ENCODE measurements at regions not wholly inside any gene's neighbourhood (a gene's known extent, or its start where the extent isn't known, plus 50 kb on each side); places are given as distances from the start of the nearest gene placed in this dataset.
"Not testable (repeated sequence)": the region's sequence is repeated elsewhere in the genome, so short reads cannot be mapped to it uniquely, and the experiment has no call there.

DNA sequence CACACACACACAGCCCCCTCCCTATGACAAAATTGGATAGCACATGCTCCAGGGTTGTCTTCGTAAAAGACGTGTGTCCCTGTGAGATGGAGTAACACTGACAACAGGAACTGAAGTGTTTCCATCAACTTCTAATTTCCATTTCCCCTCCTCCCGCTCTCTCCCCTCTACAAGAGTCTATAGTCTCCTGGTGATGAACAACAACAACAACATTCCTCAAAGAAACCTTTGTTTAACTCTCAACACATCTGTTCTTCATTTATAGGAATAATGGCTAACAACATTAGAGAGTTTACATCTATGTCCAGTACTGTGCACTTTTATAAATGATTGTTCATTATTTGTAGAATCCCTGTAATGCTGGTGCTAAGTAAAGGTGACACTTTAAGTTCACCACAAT lies 205.8 kb upstream of the SSTR4 start:
- no peak for DNase-seq (ENCODE audit: low read depth)
- H3K4me3 ChIP-seq (ENCODE audit: low read depth, low read length) = no peak overlapping the region
- in situ Hi-C loops (cut with HindIII; ENCODE audit: low sequenced_read_pairs) = no loop called here
- TF ChIP-seq, protein P1, sequence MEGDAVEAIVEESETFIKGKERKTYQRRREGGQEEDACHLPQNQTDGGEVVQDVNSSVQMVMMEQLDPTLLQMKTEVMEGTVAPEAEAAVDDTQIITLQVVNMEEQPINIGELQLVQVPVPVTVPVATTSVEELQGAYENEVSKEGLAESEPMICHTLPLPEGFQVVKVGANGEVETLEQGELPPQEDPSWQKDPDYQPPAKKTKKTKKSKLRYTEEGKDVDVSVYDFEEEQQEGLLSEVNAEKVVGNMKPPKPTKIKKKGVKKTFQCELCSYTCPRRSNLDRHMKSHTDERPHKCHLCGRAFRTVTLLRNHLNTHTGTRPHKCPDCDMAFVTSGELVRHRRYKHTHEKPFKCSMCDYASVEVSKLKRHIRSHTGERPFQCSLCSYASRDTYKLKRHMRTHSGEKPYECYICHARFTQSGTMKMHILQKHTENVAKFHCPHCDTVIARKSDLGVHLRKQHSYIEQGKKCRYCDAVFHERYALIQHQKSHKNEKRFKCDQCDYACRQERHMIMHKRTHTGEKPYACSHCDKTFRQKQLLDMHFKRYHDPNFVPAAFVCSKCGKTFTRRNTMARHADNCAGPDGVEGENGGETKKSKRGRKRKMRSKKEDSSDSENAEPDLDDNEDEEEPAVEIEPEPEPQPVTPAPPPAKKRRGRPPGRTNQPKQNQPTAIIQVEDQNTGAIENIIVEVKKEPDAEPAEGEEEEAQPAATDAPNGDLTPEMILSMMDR (IDR thresholded peaks at IDR 0.05; ENCODE audit: low read depth, low read length, missing control alignments) = no peak

DNA sequence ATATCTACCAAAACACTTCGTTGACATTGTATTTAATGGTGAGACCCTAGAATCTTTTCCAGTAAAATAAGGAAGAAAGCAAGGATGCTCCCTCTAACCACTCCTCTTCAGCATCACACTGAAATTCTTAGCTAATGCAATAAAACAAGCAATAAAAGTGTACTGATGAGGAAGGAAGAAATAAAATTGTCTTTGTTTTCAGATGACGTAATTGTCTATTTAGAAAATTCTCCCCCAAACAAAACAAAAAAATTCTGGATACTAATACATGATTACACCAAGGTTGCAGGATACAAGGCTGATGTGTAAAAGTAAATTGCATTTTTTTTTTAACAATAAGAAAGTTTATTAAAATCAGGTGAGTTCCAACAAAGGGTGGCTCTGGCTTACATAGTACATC lies 205.0 kb upstream of the SSTR4 start:
- no peak for DNase-seq (ENCODE audit: low read depth)
- H3K4me3 ChIP-seq (ENCODE audit: low read depth, low read length) = no peak overlapping the region
- TF ChIP-seq, protein P1 (IDR thresholded peaks at IDR 0.05; ENCODE audit: low read depth, low read length, missing control alignments) = no peak
- in situ Hi-C loops (cut with HindIII; ENCODE audit: low sequenced_read_pairs) = no loop called here

DNA sequence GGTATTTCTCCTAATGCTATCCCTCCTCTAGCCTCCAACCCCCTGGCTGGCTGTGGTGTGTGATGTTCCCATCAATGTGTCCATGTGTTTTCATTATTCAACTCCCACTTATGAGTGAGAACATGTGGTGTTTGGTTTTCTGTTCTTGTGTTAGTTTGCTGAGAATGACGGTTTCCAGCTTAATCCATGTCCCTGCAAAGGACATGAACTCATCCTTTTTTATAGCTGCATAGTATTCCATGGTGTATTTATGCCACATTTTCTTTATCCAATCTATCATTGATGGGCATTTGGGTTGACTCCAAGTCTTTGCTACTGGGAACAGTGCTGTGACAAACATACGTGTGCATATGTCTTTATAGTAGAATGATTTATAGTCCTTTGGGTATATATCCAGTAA lies 204.4 kb upstream of the SSTR4 start:
- H3K4me3 ChIP-seq (ENCODE audit: low read depth, low read length); in situ Hi-C loops (cut with HindIII; ENCODE audit: low sequenced_read_pairs): not testable (repeated sequence)

GRCh38 chr20:22833851-22834250 lies 201.3 kb upstream of the SSTR4 start:
- TF ChIP-seq, protein P1 (IDR thresholded peaks at IDR 0.05; ENCODE audit: low read depth, low read length, missing control alignments) = no peak
- in situ Hi-C loops (cut with HindIII; ENCODE audit: low sequenced_read_pairs) = no loop called here
- H3K4me3 ChIP-seq (ENCODE audit: low read depth, low read length) = no peak overlapping the region
- DNase-seq (ENCODE audit: low read depth) = no peak

More for the DNA sequence above, 204.4 kb upstream of the SSTR4 start:
- DNase-seq (ENCODE audit: low read depth) = not testable (repeated sequence)

DNA sequence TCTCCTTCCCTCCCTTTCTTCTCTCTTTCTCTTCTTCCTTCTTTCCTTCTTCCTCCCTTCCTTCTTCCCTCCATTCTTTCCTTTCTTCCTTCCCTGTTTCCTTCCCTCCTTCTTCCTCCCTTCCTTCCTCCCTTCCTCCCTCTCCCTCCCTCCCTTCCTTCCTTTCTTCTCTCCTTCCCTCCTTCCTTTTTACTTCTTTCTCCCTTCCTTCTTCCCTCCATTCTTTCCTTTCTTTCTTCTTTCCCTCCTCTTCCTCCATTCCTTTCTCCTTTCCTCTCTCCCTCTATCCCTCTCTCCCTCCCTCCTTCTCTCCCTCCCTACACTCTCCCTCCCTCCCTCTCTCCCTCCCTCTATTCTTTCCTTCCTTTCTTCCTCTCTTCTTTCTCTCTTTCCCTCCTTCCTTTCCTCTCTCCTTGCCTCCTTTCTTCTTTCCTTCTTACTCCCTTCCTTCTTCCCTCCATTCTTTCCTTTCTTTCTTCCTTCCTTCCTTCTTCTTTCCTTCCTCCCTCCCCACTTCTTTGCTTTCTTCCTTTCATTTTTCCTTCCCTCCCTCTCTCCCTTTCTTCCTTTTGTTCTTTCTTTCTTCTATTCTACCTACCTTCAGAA lies 200.4 kb upstream of the SSTR4 start:
- DNase-seq (ENCODE audit: low read depth) = no peak
- no peak overlapping the region for H3K4me3 ChIP-seq (ENCODE audit: low read depth, low read length)
- in situ Hi-C loops (cut with HindIII; ENCODE audit: low sequenced_read_pairs) = no loop called here
- TF ChIP-seq, protein P1 (IDR thresholded peaks at IDR 0.05; ENCODE audit: low read depth, low read length, missing control alignments) = no peak

GRCh38 chr20:22836211-22836610 lies 198.9 kb upstream of the SSTR4 start:
- no peak overlapping the region for H3K4me3 ChIP-seq (ENCODE audit: low read depth, low read length)
- TF ChIP-seq, protein P1 (IDR thresholded peaks at IDR 0.05; ENCODE audit: low read depth, low read length, missing control alignments) = no peak
- in situ Hi-C loops (cut with HindIII; ENCODE audit: low sequenced_read_pairs) = no loop called here
- no peak for DNase-seq (ENCODE audit: low read depth)

DNA sequence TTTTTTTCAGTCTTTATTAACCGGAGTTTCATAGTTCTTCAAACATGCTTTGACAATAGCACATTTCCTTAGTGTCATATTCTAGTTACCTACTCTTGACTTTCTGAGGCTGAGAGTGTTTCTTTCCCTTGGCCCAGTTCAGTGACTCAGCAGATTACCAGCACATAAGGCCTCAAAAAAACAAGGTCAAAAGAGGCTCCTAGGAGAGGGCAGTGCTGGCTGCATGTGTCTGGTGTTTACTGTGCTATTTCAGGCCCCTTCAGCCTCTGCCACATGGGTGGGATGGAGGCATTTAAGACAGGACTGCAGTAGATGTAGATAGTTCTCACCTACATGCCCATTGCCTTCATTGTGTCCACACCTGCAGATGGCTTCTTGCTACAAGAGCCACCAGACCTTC lies 198.2 kb upstream of the SSTR4 start:
- TF ChIP-seq, protein P1 (IDR thresholded peaks at IDR 0.05; ENCODE audit: low read depth, low read length, missing control alignments) = no peak
- in situ Hi-C loops (cut with HindIII; ENCODE audit: low sequenced_read_pairs) = no loop called here
- DNase-seq (ENCODE audit: low read depth) = no peak
- no peak overlapping the region for H3K4me3 ChIP-seq (ENCODE audit: low read depth, low read length)
